ENCODE measurements at regions not wholly inside any gene's neighbourhood (a gene's known extent, or its start where the extent isn't known, plus 50 kb on each side); places are given as distances from the start of the nearest gene placed in this dataset.

DNA sequence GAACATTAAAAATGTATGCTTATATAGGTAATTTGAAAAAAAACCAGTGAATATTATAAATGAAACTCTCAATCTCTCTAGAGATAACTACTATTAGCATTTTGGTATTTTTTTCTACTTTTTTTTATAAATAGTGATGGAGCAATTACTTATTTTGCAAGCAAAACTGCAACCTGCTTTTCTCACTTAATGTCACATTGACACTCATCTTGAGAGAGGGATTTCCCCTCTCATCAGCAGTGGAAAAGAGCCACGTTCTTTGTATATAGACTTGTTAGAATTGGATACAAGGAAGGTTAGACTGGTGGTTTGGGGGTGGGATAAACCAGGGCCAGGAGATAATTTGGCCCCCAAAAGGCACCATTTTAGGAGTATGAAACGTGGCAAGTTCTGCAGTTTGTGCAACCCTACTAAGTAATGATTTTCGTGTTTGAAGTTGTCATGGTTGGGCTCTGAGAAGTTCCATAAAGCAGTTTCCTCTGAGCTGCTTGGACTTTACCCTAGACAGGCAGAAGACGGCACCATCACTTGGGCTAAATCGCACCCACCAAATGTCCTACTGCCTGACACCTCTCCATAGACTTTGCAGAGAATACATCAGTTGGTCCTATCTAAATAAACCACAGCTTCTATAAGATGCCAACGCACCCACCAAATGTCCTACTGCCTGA, 194.0 kb downstream of the ACTR3 start:
- TF ChIP-seq, protein P1, sequence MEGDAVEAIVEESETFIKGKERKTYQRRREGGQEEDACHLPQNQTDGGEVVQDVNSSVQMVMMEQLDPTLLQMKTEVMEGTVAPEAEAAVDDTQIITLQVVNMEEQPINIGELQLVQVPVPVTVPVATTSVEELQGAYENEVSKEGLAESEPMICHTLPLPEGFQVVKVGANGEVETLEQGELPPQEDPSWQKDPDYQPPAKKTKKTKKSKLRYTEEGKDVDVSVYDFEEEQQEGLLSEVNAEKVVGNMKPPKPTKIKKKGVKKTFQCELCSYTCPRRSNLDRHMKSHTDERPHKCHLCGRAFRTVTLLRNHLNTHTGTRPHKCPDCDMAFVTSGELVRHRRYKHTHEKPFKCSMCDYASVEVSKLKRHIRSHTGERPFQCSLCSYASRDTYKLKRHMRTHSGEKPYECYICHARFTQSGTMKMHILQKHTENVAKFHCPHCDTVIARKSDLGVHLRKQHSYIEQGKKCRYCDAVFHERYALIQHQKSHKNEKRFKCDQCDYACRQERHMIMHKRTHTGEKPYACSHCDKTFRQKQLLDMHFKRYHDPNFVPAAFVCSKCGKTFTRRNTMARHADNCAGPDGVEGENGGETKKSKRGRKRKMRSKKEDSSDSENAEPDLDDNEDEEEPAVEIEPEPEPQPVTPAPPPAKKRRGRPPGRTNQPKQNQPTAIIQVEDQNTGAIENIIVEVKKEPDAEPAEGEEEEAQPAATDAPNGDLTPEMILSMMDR (IDR thresholded peaks at IDR 0.05 in 4 of 5, conservative IDR thresholded peaks at IDR 0.05 in 1 of 5) = no peak
- no peak for TF ChIP-seq POLR2A (IDR thresholded peaks at IDR 0.05)

Measured in gastrocnemius medialis (tissue), 4 donors.